ENCODE measurements at regions not wholly inside any gene's neighbourhood (a gene's known extent, or its start where the extent isn't known, plus 50 kb on each side); places are given as distances from the start of the nearest gene placed in this dataset.
A peak's percentile ranks its signal among the peaks of the same experiment; 100 is the strongest.

GRCh38 chr2:18379870-18380269 lies 180.6 kb downstream of the RDH14 start (continued):
- TF ChIP-seq, protein P1, sequence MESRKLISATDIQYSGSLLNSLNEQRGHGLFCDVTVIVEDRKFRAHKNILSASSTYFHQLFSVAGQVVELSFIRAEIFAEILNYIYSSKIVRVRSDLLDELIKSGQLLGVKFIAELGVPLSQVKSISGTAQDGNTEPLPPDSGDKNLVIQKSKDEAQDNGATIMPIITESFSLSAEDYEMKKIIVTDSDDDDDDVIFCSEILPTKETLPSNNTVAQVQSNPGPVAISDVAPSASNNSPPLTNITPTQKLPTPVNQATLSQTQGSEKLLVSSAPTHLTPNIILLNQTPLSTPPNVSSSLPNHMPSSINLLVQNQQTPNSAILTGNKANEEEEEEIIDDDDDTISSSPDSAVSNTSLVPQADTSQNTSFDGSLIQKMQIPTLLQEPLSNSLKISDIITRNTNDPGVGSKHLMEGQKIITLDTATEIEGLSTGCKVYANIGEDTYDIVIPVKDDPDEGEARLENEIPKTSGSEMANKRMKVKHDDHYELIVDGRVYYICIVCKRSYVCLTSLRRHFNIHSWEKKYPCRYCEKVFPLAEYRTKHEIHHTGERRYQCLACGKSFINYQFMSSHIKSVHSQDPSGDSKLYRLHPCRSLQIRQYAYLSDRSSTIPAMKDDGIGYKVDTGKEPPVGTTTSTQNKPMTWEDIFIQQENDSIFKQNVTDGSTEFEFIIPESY (IDR thresholded peaks at IDR 0.05), result no peak
- TF ChIP-seq RXRA (IDR thresholded peaks at IDR 0.05) (no peak), HNF4A (conservative IDR thresholded peaks at IDR 0.05) (no peak), SP1 (IDR thresholded peaks at IDR 0.05) (no peak)
- TF ChIP-seq, protein P2, sequence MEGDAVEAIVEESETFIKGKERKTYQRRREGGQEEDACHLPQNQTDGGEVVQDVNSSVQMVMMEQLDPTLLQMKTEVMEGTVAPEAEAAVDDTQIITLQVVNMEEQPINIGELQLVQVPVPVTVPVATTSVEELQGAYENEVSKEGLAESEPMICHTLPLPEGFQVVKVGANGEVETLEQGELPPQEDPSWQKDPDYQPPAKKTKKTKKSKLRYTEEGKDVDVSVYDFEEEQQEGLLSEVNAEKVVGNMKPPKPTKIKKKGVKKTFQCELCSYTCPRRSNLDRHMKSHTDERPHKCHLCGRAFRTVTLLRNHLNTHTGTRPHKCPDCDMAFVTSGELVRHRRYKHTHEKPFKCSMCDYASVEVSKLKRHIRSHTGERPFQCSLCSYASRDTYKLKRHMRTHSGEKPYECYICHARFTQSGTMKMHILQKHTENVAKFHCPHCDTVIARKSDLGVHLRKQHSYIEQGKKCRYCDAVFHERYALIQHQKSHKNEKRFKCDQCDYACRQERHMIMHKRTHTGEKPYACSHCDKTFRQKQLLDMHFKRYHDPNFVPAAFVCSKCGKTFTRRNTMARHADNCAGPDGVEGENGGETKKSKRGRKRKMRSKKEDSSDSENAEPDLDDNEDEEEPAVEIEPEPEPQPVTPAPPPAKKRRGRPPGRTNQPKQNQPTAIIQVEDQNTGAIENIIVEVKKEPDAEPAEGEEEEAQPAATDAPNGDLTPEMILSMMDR (IDR thresholded peaks at IDR 0.05; ENCODE audit: low read depth, low read length, missing input control), result no peak

- no peak for DNase-seq (ENCODE audit: low spot score)
These were observed 182.3 kb downstream of the RDH14 start for GRCh38 chr2:18378020-18378653.

More at GRCh38 chr2:18378020-18378653, 182.3 kb downstream of the RDH14 start:
- H3K27ac ChIP-seq (ENCODE audit: low read depth in 1 of 2, low read length in 2 of 2), result no peak overlapping the region
- no peaks in the 10 kb centered on the region for H3K27me3 ChIP-seq (ENCODE audit: control insufficient read depth in 4 of 4, insufficient read depth in 4 of 4, low read length in 3 of 4)
- H3K9me3 ChIP-seq (ENCODE audit: control insufficient read depth in 4 of 4, low read length in 3 of 4), result no peaks in the 10 kb centered on the region
- TF ChIP-seq, protein P2 (IDR thresholded peaks at IDR 0.05; ENCODE audit: low read depth, low read length, missing input control), result peak; percentile 65
- TF ChIP-seq RAD21 (IDR thresholded peaks at IDR 0.05), result peak; percentile 82 to 83
- TF ChIP-seq NR2F2 (IDR thresholded peaks at IDR 0.05), result no peak
- no peak for TF ChIP-seq YY1 (IDR thresholded peaks at IDR 0.05)
- no peak for TF ChIP-seq TAF1 (conservative IDR thresholded peaks at IDR 0.05)
- no peak for TF ChIP-seq HNF4A (conservative IDR thresholded peaks at IDR 0.05)
- TF ChIP-seq, protein P1 (IDR thresholded peaks at IDR 0.05), result no peak
- TF ChIP-seq RXRA (IDR thresholded peaks at IDR 0.05), result no peak
- no peak for TF ChIP-seq EGR1 (IDR thresholded peaks at IDR 0.05; ENCODE audit: low read depth in 2 of 2)
- no peak for TF ChIP-seq SP1 (IDR thresholded peaks at IDR 0.05)
- TF ChIP-seq JUND (IDR thresholded peaks at IDR 0.05), result no peak
- TF ChIP-seq FOXA1 (IDR thresholded peaks at IDR 0.05), result no peak
- H3K4me3 ChIP-seq (ENCODE audit: low read depth in 1 of 3, low read length in 3 of 3), result no peak overlapping the region
- 46% methylated on average over 4 of the region's 4 CpGs for WGBS
- H3K9ac ChIP-seq (ENCODE audit: low read depth in 1 of 2, low read length in 2 of 2), result no peak overlapping the region
- no peaks in the 10 kb centered on the region for H3K4me1 ChIP-seq (ENCODE audit: control insufficient read depth in 4 of 4, insufficient read depth in 4 of 4, low read length in 3 of 4)
- peaks cover 0 to 1% (median 0%) of the 10 kb centered on the region in 4 donors for H3K36me3 ChIP-seq (ENCODE audit: control insufficient read depth in 4 of 4, insufficient read depth in 3 of 4, low read depth in 1 of 4, low read length in 3 of 4)

All from liver (tissue), 8 donors.